HS-5 (cell line): ENCODE measurements at regions not wholly inside any gene's neighbourhood (a gene's known extent, or its start where the extent isn't known, plus 50 kb on each side); places are given as distances from the start of the nearest gene placed in this dataset.

Experiments used
- DNase-seq: peaks from one replicate; pipeline ENCODE4 v3.0.0-alpha.2; 2012; ENCODE audit warnings: low read depth

DNA sequence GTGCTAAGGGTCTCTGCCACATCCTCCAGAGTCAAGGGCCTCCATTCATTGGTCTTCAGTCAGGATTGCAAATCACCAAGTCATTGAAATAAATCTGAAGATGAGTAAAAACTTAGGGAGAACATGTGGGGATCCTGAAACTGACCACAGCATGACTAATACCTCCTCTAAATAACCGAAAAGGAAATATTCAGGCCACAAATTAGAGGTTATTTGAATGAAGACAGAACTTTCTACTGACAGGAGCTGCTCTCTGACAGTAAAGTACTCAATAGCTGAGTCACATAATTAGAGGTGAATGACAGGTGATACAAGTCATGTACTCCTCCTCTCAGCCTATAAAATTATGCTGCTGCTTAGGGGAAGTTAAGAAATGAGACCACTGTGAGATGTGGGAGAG is 240.2 kb upstream of the F9 start:
- no peak for DNase-seq

DNA sequence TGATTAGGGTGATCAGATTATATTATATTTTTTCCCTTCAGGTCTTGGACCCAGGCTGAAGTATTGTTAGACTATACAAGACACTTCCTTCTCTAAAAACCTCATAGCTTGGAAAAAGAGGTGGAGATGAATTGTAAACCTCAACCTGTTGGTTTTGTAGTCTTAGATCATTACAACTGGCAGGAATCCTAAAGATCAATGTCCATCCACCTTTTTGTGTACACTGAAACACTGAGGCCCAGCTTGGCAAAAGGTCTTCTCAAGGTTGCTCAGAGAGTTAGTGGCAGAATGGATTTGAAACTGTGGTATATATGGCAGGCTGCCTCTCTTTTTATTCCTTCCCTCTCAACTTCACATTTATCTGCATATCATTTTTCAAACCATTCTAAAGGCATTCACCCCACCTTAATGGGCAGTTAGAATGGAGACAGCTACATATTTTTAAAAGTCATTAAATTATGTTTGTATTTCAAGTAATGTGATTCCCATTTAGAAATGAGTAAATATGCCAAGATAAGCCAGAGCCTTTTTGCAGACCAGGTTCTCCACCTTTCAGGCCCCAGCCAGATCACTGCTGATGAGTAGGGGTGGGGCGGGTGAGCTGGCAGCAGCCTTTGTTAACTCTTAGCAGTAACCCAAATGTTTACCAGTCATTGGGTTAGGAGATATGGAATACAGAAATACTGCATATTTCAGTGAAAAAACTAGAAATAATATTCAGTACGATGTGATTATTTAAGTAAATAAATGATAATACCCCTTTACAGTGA is 243.2 kb upstream of the F9 start:
- DNase-seq = no peak

DNA sequence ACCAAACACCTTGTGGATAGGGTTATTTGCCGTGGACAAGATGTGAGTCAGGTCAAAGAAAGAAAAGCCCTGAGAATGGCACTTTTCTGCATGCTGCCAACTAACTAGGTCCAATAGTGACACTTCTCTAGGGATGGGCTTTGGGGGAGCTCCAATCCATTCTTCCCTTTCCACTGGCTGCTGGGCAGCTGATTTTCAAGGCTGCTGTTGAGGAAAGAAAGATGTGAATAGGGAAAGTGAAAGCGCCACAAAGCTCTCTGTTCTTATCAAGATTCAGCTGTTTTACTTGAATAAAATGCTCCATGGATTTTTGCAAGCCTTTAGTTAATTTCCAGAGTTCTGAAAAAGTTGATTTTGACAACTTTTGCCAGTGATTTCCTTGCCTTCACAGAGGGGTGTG is 244.2 kb upstream of the F9 start:
- DNase-seq = no peak

DNA sequence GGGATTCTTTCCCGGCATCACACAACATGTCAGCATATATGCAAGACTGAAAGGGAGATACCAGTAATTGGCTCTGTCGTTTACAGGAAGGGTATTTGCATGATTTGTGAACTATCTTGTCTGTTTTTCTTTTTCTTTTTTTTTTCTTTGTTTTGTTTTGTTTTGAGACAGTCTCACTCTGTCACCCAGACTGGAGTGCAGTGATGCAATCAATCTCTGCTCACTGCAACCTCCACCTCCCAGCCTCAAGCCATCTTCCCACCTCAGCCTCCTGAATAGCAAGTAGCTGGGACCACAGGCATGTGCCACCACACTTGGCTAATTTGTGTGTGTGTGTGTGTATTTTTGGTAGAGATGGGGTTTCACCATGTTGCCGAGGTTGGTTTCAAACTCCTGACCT is 262.7 kb upstream of the F9 start:
- DNase-seq = no peak

DNA sequence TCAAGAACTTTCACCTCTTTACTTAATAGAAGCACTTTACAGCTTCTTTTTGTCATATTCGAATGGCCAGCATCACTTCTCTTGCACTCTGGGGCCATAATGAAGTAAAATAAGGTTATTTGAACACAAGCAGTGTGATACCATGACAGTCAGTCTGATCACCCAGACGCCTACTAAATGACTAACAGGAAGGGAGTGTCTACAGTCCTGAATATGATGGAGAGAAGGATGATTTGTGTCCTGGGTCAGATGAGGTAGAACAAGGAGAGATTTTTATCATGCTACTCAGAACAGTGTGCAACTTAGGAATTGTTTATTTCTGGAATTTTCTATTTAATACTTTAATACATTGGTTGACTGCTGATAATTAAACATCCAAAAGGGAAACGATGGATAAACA is 284.2 kb upstream of the F9 start:
- DNase-seq = no peak

DNA sequence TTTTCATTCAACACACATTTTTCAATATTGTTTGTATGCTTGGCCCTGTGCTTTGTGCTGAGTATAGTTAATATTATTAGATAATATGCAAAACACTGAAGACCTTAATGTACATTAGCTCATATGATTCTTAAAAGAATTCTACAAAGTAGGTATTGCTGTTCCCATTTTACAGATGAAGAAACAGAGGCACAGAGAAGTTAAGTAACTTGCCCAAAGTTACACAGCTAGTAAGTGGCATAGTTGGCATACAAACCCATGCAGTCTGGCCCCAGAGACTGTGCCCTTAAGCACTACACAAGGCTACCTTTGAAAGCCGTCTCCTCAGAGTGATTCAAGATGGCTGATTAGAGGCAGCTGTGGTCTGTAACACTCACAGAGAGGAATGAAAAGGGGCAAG is 293.4 kb upstream of the F9 start:
- no peak for DNase-seq

DNA sequence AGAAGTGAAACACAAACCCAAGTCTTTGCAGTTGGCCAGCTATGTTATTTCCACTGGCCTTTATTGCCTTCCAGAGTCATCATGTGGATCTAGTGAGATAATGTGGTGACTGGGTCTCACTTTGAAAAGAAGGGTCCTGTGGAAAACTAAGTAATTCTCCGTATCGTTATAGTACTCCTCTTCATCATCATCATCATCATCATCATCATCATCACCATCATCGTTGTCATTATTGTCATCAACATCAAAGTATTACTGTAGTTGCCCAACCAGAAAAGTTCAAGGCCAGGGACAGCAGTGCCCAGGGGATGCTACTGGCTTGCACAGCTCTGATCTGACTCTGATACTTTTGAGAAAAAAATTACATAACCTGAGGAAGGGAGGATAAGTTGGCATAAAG is 295.6 kb upstream of the F9 start:
- DNase-seq = no peak

DNA sequence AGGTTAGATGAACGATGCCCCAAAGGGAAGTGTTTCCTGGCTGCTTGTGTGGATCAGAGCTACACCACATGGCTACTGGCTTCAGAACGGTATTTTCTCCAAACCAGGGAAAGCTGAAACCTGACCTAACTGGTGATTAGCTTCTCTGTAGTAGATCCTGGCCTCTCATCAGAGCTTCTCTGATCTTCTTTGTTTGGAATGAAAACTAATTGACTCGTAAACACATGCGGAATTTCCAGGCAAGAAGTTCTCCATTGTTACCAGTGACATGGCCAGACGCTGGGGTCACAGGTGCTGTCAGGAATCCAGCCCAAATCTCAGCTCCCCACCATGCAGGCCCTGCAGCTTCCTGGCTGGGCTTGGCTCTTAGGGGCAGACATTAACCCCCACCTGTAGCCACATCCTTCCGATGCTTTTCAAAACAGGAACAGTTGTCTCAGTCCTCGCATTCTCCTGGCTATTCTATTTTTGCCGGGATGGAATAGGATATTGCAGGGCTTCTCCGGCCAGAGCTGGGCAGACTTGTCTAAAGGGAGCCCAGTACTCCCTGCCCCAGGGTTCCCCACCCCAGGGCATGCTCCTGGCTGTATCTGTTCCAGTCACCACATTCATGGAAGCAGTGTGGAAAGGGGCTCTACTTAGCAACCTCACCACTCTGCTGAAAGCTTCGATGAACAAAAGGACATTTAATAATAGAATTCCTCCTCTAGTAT is 305.4 kb upstream of the F9 start:
- DNase-seq = no peak

DNA sequence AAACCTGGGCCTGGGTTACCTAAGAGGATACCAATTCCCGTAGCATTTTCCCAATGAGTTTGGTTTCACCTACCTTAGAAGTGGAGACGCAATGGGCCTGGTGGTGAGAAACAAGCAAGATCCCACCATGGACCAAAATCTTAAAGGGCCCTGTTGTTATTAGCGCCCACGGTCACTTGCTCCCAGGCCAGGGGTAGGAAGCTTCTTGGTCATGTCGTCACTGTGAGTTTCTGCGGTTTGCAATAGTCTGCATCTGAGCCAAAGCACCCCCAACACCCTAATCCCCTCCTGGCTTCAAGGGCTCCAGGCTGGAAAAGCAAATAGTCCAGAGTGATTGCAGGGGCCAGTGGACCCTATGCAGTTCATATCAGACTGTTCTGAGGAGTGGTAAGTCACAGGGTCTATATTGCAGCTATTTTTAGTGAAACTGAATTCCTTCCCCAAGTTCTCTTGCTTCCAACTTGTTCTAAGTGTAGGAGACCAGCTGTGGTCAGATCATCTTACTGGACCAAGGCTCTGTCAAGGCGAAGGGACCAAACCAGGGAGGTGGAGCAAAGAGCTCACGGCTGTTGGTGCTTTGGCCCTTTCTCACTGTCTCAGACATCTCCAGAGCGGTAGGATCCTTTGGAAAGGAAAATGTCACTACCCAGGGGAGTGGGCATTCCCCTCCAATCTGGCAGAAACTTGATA is 307.9 kb upstream of the F9 start:
- DNase-seq = no peak

DNA sequence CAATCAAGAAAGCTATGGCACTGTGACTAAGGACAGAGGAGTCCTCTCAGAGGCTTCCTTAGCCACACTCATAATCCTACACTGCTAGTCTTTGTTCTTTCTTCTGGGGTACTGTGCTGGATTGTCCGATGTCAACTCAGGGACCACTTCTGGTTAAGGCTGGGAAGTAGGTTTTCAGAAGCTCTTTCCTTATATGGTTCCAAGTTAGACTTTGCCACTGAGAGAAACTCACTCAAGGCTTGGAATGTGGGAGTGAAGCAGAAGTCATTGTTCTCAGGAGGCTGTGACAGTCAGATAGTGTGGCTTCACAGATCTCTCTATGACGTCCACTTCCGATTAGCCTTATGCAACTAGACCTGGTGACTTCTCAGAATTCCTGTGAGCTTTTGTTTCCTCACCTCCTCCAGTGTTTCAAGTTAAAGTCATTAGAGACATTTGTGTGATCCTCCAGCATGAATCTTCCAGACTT is 317.3 kb upstream of the F9 start:
- DNase-seq = no peak

DNA sequence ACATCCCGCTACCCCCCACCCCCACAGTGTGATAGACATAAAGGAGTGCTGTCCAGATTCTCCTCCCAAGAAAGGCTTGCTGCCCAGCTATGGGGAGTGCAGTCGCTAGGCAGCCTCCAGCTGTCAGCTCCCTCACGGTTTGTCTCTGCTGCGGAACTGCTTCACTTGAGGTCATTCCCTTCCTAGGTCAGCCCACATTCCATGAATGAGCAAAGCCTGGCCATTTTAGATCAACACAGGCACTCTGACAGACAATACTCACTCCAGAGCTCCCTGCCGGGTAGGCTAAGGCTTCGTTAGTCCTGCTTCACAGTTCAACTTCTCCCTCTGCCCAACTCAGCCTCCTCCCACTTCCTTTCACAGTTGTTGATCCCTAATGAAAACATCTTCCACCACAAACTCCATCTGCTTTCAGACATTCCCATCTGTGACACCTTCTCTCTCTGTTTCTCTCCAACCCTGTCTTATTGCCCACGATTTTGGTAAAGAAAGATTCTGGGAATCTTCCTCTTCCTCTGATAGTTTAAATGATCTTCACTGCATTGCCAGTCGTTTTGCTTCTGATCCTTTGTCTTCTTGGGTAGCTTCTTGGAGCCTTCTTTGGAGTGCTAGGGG is 318.9 kb upstream of the F9 start:
- DNase-seq = no peak

DNA sequence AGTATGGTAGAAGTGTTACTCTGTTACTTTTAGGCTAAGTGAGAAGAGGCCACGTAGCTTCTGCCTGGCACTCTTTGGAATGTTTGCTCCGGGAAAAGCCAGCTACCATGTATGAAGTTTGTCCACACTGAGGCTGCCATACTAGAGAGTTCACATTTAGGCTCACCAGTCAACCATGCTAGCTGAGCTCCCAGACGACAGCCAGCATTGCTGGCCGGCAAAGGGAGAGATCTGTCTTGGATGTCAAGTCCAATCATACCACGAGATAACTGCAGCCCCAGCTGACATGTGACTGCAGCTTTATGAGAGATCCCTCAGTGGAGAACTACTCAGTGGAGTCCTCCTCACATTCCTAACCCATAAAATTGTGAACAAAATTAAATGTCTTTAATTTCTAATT is 321.2 kb upstream of the F9 start:
- no peak for DNase-seq

DNA sequence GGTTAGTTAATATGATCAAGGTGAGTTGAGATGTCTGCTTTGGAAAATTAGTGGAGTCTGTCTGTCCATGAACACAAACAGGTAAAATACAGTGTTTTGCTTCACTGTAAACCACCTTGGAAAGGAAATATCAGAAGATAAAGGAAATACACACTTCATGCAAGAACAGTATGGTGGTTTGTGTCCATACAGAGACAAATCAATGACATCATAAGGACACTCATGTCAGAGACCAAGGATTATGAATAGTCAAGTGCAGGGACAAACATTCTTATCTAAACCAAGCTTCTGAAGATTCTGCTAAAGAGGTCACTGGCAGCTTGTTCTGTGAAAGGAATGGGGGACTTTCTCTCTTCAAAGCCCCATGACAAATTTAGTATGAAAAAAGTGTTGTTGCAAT is 322.9 kb upstream of the F9 start:
- no peak for DNase-seq

DNA sequence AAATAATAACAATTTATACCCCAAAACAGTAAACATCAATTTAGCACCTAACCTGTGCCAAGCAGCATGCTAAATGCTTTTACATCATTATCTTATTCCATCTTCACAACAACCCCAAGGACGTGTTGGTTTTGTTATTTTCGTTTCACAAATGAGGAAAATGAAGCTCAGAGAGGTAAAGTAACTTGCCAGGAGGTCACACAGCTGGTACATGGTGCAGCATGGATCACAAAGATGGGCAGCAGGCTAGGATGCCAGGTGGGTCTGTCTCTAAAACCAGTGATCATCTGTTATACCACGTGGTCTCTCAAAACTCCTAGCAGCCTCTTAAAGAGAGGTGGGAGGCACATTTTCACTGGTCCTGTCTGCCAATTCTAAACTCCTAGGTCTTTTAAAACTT is 323.6 kb upstream of the F9 start:
- no peak for DNase-seq

DNA sequence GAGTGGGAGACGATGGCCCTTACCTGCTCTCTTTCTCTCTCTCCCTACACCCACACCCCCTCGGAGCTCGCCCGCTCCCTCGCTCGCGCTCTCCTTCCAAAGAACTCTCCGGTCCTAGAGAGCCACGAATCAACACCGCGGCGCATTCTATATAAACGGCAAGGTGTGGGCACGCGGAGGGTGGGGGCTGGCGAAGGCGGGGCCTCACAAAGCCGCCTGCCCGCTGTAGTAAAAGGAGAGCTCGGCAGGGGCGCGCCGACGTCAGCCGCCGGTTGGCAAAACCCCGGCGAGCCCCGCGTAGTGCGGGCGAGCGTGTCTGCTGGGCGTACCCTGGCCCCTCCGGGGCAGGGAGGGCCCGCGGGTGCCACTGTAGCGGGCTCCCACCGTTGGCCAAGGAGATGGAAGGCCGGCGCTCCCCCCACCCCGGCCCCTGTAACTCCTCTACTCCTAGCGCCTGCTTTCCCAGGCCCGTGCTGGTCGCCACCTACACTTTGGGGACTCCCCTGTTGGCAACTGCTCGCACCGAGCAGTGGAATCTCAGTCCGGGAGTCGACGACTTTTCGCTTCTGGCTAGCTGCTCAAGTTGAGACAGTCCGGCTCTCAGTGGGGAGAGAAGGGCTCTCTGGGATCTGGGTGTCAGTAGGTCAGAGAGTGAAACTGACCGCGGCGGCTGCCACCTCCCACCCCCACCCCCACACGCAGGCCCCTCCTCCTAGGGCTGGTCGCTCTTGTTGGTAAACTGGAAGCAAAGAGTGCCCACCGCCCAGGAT is 325.5 kb upstream of the F9 start:
- DNase-seq = no peak

DNA sequence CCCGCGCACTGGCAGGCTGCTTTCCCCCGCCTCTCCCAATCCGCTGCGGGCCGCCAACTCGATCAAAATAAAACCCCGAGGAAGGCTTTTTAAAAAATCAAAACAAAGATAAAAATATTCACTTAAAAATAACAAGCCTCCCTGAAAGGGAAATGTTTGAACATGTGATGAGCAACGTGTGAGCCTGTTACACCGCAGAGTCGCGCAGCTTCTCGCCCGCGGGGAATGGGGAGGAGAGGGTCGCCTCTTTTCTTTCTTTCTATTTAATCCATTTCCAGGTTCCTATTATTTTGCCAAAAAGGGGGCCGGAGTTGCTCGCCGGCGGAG is 326.0 kb upstream of the F9 start:
- DNase-seq = no peak

DNA sequence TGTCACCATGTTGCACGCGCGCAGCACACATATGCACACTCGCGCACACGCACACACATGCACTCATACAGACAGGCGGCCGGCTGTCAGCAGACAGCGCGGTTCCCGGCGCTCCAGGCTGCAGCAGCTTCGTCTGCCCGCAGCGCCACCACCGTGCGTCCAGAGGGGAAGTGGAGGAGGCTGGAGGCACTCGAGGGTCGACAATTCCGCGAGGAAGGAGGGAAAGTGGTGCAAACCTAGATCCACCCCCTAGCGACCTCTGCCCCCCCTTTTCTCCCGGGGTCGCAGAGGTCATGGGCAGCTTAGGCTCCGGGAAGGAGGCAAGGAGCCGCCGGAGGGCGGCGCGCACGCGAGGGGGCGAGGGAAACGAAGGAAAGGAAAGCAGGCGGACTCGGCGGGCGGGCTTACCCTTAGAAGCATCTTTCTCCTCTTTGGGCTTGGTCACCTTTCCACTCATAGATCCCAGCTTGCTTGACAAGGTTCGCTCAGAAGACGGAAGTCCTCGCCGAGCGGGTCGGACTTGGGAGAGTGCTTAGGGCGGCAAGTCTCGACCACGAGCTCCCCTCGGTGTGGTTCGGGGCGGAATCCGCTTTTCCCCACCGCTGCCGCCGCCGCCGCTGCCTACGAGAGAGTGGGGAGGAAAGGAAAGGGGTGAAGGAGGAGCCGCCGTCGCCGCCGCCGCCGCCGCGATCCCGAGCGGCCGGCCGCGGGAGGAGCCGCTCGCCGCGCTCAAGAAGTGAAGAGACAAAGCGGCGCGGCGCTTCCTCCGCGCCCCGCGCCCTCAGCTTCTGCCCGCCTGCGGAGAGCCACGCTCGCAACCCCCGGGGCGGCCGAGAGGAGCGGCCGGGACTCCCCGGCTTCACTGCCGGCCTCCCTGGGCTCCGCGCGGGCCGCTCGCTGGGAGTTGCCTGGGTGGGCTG is 326.6 kb upstream of the F9 start:
- DNase-seq = no peak

DNA sequence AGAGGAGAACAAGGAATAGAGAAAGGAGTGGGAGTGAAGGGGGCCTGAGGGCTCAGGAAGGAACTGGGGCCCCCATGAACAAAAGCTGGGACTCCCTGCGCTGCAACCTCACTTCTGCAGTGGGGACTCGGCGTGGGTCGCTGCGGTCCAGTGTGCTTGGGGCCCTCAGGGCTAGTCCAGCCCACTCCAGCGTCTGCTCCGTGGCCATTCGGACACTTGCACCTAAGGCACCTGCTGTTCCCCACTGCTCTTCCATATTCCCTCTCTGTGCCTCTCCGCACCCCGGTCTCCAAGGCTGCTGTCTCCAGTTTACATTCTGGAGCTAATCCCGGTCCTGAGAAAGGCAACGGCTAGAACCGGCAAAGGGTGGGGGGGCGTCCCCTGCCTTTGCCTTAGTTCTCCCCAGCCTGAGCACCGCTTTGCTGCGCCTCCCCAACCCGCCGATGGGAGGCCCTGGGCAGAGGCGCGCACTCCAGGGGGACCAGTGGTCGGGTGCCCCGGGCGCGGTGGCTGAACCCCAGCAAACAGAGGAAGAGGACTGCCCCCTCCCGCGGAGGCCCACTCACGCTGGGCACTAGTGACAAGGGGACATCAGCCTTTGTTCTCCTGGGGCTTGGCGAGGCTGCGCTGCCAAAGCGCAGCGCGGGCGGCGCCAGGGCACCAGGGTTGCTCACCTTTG is 327.7 kb upstream of the F9 start:
- DNase-seq = no peak

DNA sequence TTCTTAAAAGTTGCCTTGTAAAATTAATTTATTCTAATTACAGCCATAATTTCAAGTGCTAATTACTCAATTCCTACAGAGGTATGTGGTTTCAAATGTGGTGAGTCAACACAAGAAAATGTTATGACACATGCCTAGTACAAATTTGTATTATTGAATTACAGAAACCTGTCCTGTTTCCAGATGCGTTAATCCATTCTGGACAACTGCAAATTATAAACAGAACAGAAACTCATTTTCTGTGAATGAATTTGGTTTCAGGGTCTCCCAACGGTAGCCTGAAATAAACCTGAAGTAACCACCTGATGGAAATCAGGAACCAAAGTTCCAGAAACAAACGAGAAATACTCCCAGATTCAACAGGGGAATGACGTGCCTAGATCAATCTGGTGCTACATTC is 328.6 kb upstream of the F9 start:
- DNase-seq = no peak

DNA sequence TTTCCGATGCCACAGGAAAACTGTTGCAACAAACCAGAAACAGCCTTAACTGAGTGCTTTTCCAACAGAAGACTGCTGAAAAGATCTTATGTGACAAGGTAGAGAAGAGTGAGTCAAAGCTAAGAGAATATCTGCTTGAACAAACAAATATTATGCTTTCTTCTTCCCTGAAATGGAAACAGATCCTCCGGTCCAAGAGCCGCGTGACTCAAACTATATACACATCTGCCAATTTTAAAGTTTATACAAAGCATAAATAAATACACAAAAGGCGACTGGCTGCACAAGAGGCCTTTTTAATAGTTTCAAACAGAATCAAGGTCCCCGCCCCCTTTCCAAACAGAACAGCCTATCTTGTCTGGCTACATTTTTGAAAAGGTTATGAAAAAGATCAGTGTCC is 329.7 kb upstream of the F9 start:
- no peak for DNase-seq

DNA sequence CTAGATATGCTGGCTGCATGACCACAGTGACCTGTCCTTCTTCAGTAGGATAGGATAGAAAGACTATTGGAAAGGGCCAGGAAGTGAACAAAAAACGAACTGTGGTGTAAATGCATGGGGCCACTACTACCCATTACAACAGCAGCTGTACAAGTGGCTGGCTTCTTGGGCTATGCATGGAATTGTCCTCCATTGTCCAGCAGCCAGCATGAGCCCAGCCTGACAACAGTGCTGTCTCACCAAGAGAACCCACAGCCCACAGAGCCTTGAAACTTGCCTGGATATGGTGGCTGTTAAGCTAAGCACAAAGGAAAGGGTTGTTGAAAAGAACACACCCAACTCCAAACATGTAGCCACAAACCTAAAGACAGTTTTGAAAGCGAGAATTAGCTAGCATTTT is 330.2 kb upstream of the F9 start:
- DNase-seq = no peak
